GM23338 (cell line): ENCODE measurements at regions not wholly inside any gene's neighbourhood (a gene's known extent, or its start where the extent isn't known, plus 50 kb on each side); places are given as distances from the start of the nearest gene placed in this dataset.

Experiments used
- ATAC-seq: fragments of 200-7000 bp; cut with Tn5 transposase; 3 replicates; pipeline ENCODE4 v1.9.1; 2020
- DNase-seq: peaks from one replicate; pipeline ENCODE4 v3.0.0-alpha.2; 2015; ENCODE audit warnings: low spot score
- H2AFZ ChIP-seq: fragments of 200-600 bp; sonication (generic); 2 replicates; pipeline ENCODE4 v1.8.0; 2016; ENCODE audit warnings: antibody characterized with exemption, mild to moderate bottlenecking, moderate library complexity
- H3F3A ChIP-seq: fragments of 200-600 bp; sonication (generic); replicated peaks from 2 replicates; pipeline ENCODE4 v1.8.0; 2017; ENCODE audit warnings: antibody characterized with exemption, mixed run types, low read depth
- H3K27ac ChIP-seq: fragments of 200-600 bp; sonication (generic); 2 replicates; pipeline ENCODE4 v1.6.1; 2016; ENCODE audit warnings: low read depth
- H3K27me3 ChIP-seq: fragments of 200-600 bp; sonication (generic); 2 replicates; pipeline ENCODE4 v1.8.0; 2016; ENCODE audit warnings: mild to moderate bottlenecking, mixed run types, moderate library complexity; ENCODE audit not compliant: insufficient read depth
- H3K36me3 ChIP-seq: fragments of 200-600 bp; sonication (generic); 2 replicates; pipeline ENCODE4 v1.8.0; 2016; ENCODE audit warnings: mild to moderate bottlenecking; ENCODE audit not compliant: insufficient read depth
- H3K4me1 ChIP-seq: fragments of 200-600 bp; sonication (generic); 2 replicates; pipeline ENCODE4 v1.8.0; 2016; ENCODE audit warnings: mild to moderate bottlenecking, moderate library complexity; ENCODE audit not compliant: insufficient read depth
- H3K4me2 ChIP-seq: fragments of 200-600 bp; sonication (generic); 2 replicates; pipeline ENCODE4 v1.7.1; 2017; ENCODE audit warnings: mixed run types
- H3K4me3 ChIP-seq: fragments of 200-600 bp; sonication (generic); 2 replicates; pipeline ENCODE4 v1.6.1; 2016; ENCODE audit warnings: mixed run types
- H3K79me2 ChIP-seq: fragments of 200-600 bp; sonication (generic); replicated peaks from 2 replicates; pipeline ENCODE4 v1.8.0; 2017; ENCODE audit warnings: mild to moderate bottlenecking; ENCODE audit not compliant: insufficient read depth
- H3K9me2 ChIP-seq: fragments of 200-600 bp; sonication (generic); 2 replicates; pipeline ENCODE4 v1.8.0; 2017; ENCODE audit not compliant: insufficient read depth
- H4K20me1 ChIP-seq: fragments of 200-600 bp; sonication (generic); replicated peaks from 2 replicates; pipeline ENCODE4 v1.8.0; 2017; ENCODE audit warnings: mild to moderate bottlenecking; ENCODE audit not compliant: insufficient read depth
- H3K27ac Mint-ChIP-seq: 2 replicates; pipeline ENCODE4 v1.8.0; 2020; ENCODE audit warnings: inconsistent platforms, mild to moderate bottlenecking, moderate library complexity, mixed read lengths
- H3K27me3 Mint-ChIP-seq: 3 replicates; pipeline ENCODE4 v1.8.0; 2022; ENCODE audit warnings: low read depth, mild to moderate bottlenecking, moderate library complexity, mixed read lengths, inconsistent platforms; ENCODE audit not compliant: insufficient read depth, poor library complexity
- H3K36me3 Mint-ChIP-seq: 3 replicates; pipeline ENCODE4 v1.8.0; 2021; ENCODE audit warnings: low read depth, mild to moderate bottlenecking, inconsistent platforms, moderate library complexity, mixed read lengths
- H3K4me1 Mint-ChIP-seq: 3 replicates; pipeline ENCODE4 v1.8.0; 2020; ENCODE audit warnings: mild to moderate bottlenecking, inconsistent platforms, mixed read lengths
- H3K4me3 Mint-ChIP-seq: 3 replicates; pipeline ENCODE4 v1.8.0; 2021; ENCODE audit warnings: moderate library complexity, mild to moderate bottlenecking, inconsistent platforms, mixed read lengths
- H3K9me3 Mint-ChIP-seq: 3 replicates; pipeline ENCODE4 v1.8.0; 2020; ENCODE audit warnings: moderate library complexity, mild to moderate bottlenecking, inconsistent platforms, mixed read lengths
- CREB1 ChIP-seq: fragments of 250-450 bp; sonication (Bioruptor Pico); IDR thresholded peaks from 2 replicates; pipeline ENCODE4 v1.5.0; 2020; ENCODE audit warnings: low read depth, mild to moderate bottlenecking, moderate library complexity
- EZH2 ChIP-seq: fragments of 200-600 bp; sonication (generic); IDR thresholded peaks from one replicate; pipeline ENCODE4 v1.8.0; 2017; ENCODE audit warnings: antibody characterized with exemption, mild to moderate bottlenecking, low read depth; ENCODE audit not compliant: unreplicated experiment
- EZH2phosphoT487 ChIP-seq: fragments of 200-600 bp; sonication (generic); IDR thresholded peaks from one replicate; pipeline ENCODE4 v1.8.1; 2018; ENCODE audit warnings: antibody characterized with exemption; ENCODE audit not compliant: unreplicated experiment
- JUNB ChIP-seq: IDR thresholded peaks from one replicate; pipeline ENCODE4 v1.6.1; 2016; ENCODE audit warnings: antibody characterized with exemption; ENCODE audit not compliant: unreplicated experiment
- NANOG ChIP-seq: IDR thresholded peaks from 2 replicates; pipeline ENCODE4 v1.6.1; 2016; ENCODE audit warnings: antibody characterized with exemption, borderline replicate concordance
- STAT1 ChIP-seq: IDR thresholded peaks from one replicate; pipeline ENCODE4 v1.6.1; 2016; ENCODE audit warnings: antibody characterized with exemption; ENCODE audit not compliant: unreplicated experiment
- ZNF114 ChIP-seq: fragments of 250-450 bp; sonication (Bioruptor Pico); IDR thresholded peaks from 2 replicates; pipeline ENCODE4 v1.5.0; 2020; ENCODE audit warnings: mild to moderate bottlenecking, moderate library complexity
- ZNF331 ChIP-seq: fragments of 250-450 bp; sonication (Bioruptor Pico); IDR thresholded peaks from 2 replicates; pipeline ENCODE4 v1.5.0; 2020; ENCODE audit warnings: low read depth, mild to moderate bottlenecking, moderate library complexity
- TF ChIP-seq, protein P1 (sequence below): IDR thresholded peaks from one replicate; pipeline ENCODE4 v1.6.1; 2018; ENCODE audit warnings: antibody characterized with exemption; ENCODE audit not compliant: unreplicated experiment
- TF ChIP-seq, protein P2 (sequence below), 2 experiments: fragments of 200-600 bp in 1 of 2; sonication (generic) in 1 of 2; conservative IDR thresholded peaks; 2 replicates each; pipeline versions ENCODE4 v1.5.1 to v1.6.1; 2016 to 2017; ENCODE audit warnings: antibody characterized with exemption in 2 of 2, low read depth in 2 of 2, mild to moderate bottlenecking in 2 of 2, moderate library complexity in 1 of 2
- TF ChIP-seq, protein P3 (sequence below): IDR thresholded peaks from 2 replicates; pipeline ENCODE4 v1.6.1; 2016; ENCODE audit warnings: antibody characterized with exemption

DNA sequence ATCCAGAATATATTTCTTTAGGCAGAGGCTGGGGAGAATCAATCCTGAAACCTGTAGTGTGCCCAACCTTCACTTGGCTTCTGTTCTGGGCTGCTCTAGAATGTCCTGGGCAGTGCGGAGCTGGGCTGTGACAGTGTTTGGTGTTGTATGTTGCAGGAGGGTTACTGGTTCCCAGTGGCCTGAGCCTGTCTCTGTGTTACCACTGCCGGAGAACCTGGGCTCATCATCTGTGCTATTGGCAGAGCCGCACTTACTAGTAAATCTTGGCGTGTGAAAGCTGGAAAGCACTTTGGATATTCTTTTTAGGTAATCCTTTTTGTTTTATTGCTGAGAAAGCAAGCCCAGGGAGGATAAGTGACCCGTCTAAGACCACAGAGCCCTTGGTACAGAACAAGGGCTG is 412.9 kb downstream of the SLC4A3 start (continued):
- TF ChIP-seq ZNF114 (CRISPR knock-in tag) (no peak), JUNB (no peak), CREB1 (no peak), ZNF331 (CRISPR knock-in tag) (no peak)
- TF ChIP-seq, protein P1, sequence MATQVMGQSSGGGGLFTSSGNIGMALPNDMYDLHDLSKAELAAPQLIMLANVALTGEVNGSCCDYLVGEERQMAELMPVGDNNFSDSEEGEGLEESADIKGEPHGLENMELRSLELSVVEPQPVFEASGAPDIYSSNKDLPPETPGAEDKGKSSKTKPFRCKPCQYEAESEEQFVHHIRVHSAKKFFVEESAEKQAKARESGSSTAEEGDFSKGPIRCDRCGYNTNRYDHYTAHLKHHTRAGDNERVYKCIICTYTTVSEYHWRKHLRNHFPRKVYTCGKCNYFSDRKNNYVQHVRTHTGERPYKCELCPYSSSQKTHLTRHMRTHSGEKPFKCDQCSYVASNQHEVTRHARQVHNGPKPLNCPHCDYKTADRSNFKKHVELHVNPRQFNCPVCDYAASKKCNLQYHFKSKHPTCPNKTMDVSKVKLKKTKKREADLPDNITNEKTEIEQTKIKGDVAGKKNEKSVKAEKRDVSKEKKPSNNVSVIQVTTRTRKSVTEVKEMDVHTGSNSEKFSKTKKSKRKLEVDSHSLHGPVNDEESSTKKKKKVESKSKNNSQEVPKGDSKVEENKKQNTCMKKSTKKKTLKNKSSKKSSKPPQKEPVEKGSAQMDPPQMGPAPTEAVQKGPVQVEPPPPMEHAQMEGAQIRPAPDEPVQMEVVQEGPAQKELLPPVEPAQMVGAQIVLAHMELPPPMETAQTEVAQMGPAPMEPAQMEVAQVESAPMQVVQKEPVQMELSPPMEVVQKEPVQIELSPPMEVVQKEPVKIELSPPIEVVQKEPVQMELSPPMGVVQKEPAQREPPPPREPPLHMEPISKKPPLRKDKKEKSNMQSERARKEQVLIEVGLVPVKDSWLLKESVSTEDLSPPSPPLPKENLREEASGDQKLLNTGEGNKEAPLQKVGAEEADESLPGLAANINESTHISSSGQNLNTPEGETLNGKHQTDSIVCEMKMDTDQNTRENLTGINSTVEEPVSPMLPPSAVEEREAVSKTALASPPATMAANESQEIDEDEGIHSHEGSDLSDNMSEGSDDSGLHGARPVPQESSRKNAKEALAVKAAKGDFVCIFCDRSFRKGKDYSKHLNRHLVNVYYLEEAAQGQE = no peak
- TF ChIP-seq, protein P2, sequence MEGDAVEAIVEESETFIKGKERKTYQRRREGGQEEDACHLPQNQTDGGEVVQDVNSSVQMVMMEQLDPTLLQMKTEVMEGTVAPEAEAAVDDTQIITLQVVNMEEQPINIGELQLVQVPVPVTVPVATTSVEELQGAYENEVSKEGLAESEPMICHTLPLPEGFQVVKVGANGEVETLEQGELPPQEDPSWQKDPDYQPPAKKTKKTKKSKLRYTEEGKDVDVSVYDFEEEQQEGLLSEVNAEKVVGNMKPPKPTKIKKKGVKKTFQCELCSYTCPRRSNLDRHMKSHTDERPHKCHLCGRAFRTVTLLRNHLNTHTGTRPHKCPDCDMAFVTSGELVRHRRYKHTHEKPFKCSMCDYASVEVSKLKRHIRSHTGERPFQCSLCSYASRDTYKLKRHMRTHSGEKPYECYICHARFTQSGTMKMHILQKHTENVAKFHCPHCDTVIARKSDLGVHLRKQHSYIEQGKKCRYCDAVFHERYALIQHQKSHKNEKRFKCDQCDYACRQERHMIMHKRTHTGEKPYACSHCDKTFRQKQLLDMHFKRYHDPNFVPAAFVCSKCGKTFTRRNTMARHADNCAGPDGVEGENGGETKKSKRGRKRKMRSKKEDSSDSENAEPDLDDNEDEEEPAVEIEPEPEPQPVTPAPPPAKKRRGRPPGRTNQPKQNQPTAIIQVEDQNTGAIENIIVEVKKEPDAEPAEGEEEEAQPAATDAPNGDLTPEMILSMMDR (conservative IDR thresholded peaks at IDR 0.05; ENCODE audit: low read depth in 2 of 2) = no peak

DNA sequence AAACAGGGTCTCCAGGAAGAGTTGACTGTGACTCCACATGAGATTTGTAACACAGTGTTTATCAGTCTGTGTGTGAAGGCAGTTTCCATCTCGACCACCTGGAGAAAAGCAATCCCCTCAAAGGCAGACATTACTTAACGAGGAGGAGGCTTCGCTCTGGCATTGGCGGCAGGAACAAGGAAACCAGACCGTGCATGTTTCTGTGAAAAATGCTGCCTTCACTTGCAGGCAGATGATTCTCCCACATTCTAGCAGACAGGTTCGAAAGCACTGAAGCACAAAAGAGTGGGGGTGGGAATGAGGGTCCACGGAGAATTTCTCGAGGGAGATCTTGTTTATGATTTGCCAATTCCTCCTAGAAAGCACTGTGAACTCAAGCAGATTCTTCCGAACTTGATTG is 414.0 kb downstream of the SLC4A3 start:
- Histone ChIP-seq H3K27me3 (no peaks in the 10 kb centered on the region), H3F3A (no peaks in the 10 kb centered on the region), H3K27ac (no peak overlapping the region), H3K4me2 (0 out of 2 replicates have a peak overlapping the region, but pooled peaks have one; percentile 20), H4K20me1 (no peaks in the 10 kb centered on the region), H3K4me3 (no peak overlapping the region), H3K79me2 (no peaks in the 10 kb centered on the region), H2AFZ (peak overlapping the region; percentile 70; the same call in 1 of the 2 replicates), H3K36me3 (no peaks in the 10 kb centered on the region), H3K9me2 (no peaks in the 10 kb centered on the region), H3K4me1 (peaks cover 29% of the 10 kb centered on the region)
- peaks cover 4% of the 10 kb centered on the region for H3K27me3 Mint-ChIP-seq
- 0 out of 2 replicates have a peak overlapping the region, but pooled peaks have one; percentile 10 for H3K27ac Mint-ChIP-seq
- DNase-seq (peak; percentile 11), ATAC-seq (no peak)
- no peak overlapping the region for H3K4me3 Mint-ChIP-seq
- peaks cover 38% of the 10 kb centered on the region for H3K4me1 Mint-ChIP-seq
- H3K9me3 Mint-ChIP-seq = no peaks in the 10 kb centered on the region
- H3K36me3 Mint-ChIP-seq = no peaks in the 10 kb centered on the region
- TF ChIP-seq CREB1 (no peak), JUNB (no peak), NANOG (no peak), EZH2 (no peak), EZH2phosphoT487 (no peak), ZNF114 (CRISPR knock-in tag) (no peak), STAT1 (no peak)
- TF ChIP-seq, protein P3, sequence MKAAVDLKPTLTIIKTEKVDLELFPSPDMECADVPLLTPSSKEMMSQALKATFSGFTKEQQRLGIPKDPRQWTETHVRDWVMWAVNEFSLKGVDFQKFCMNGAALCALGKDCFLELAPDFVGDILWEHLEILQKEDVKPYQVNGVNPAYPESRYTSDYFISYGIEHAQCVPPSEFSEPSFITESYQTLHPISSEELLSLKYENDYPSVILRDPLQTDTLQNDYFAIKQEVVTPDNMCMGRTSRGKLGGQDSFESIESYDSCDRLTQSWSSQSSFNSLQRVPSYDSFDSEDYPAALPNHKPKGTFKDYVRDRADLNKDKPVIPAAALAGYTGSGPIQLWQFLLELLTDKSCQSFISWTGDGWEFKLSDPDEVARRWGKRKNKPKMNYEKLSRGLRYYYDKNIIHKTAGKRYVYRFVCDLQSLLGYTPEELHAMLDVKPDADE = no peak
- TF ChIP-seq, protein P1 = no peak
- TF ChIP-seq, protein P2 (conservative IDR thresholded peaks at IDR 0.05; ENCODE audit: low read depth in 2 of 2) = no peak
